ENCODE measurements at regions not wholly inside any gene's neighbourhood (a gene's known extent, or its start where the extent isn't known, plus 50 kb on each side); places are given as distances from the start of the nearest gene placed in this dataset.

DNA sequence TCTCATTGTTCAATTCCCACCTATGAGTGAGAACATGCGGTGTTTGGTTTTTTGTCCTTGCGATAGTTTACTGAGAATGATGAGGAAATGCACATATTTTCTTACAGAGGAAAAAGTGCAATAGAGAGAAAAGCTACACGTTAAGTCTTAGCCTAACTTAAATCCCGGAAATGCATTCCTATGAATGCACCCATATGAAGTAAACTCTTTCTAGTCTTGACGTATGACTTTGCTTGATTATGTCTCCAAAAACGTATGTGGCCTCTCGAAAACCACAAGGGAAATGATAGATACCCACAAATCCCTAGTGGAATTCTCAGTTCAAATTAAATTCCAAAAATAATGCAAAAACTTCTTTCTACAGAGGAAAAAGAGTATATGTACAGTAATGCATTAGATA lies 90.7 kb upstream of the SASH1 start:
- DNase-seq (ENCODE audit: extremely low read depth, insufficient read length) = no peak

GRCh38 chr6:148257810-148258209 lies 84.8 kb upstream of the SASH1 start:
- DNase-seq (ENCODE audit: extremely low read depth, insufficient read length) = no peak
- Histone ChIP-seq H3K4me3 (replicated peaks; ENCODE audit: low read depth, low read length) (no peak overlapping the region), H3K27me3 (replicated peaks; ENCODE audit: control insufficient read depth, insufficient read depth, low read length) (peaks cover 1% of the 10 kb centered on the region; the same call in 1 of the 2 replicates), H3K36me3 (ENCODE audit: control insufficient read depth, insufficient read depth, low read length) (no peaks in the 10 kb centered on the region)
- no peak for TF ChIP-seq CTCF (IDR thresholded peaks at IDR 0.05; ENCODE audit: insufficient read depth, low read length, poor library complexity, severe bottlenecking)

More for the DNA sequence above, 90.7 kb upstream of the SASH1 start:
- no peak for TF ChIP-seq CTCF (IDR thresholded peaks at IDR 0.05; ENCODE audit: insufficient read depth, low read length, poor library complexity, severe bottlenecking)
- H3K27me3 ChIP-seq (replicated peaks; ENCODE audit: control insufficient read depth, insufficient read depth, low read length) = peaks cover 1% of the 10 kb centered on the region
- H3K36me3 ChIP-seq (ENCODE audit: control insufficient read depth, insufficient read depth, low read length) = no peaks in the 10 kb centered on the region
- no peak overlapping the region for H3K4me3 ChIP-seq (replicated peaks; ENCODE audit: low read depth, low read length)

DNA sequence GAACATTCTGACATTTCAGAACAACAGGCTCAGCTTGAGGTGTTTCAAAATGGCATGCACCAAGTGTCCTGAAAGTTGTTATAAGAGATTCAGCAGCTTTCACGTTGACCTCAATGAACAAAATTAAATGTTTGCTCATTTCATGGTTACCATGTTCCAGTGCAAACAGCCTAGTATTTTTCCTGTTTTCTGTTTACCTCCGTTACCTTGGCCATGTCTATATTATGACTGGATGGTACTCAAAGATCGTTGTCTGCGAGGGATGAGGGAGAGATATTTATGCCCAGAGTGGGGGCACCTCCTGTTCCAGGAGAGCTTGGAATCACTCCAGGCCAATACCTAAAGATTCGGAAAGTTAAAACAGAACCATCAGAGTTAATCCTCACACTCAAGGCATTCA lies 83.8 kb upstream of the SASH1 start:
- Histone ChIP-seq H3K4me3 (replicated peaks; ENCODE audit: low read depth, low read length) (no peak overlapping the region), H3K27me3 (replicated peaks; ENCODE audit: control insufficient read depth, insufficient read depth, low read length) (peaks cover 1% of the 10 kb centered on the region; the same call in 1 of the 2 replicates), H3K36me3 (ENCODE audit: control insufficient read depth, insufficient read depth, low read length) (no peaks in the 10 kb centered on the region)
- no peak for TF ChIP-seq CTCF (IDR thresholded peaks at IDR 0.05; ENCODE audit: insufficient read depth, low read length, poor library complexity, severe bottlenecking)
- no peak for DNase-seq (ENCODE audit: extremely low read depth, insufficient read length)

- no peaks in the 10 kb centered on the region; the same call in 1 of the 2 replicates for H3K27me3 ChIP-seq (replicated peaks; ENCODE audit: control insufficient read depth, insufficient read depth, low read length)
- DNase-seq (ENCODE audit: extremely low read depth, insufficient read length) = no peak
- H3K4me3 ChIP-seq (replicated peaks; ENCODE audit: low read depth, low read length) = no peak overlapping the region
- no peak for TF ChIP-seq CTCF (IDR thresholded peaks at IDR 0.05; ENCODE audit: insufficient read depth, low read length, poor library complexity, severe bottlenecking)
- no peaks in the 10 kb centered on the region for H3K36me3 ChIP-seq (ENCODE audit: control insufficient read depth, insufficient read depth, low read length)
Observed at GRCh38 chr6:148261470-148261869, 81.2 kb upstream of the SASH1 start.

GRCh38 chr6:148263010-148263409 lies 79.6 kb upstream of the SASH1 start:
- Histone ChIP-seq H3K36me3 (ENCODE audit: control insufficient read depth, insufficient read depth, low read length) (no peaks in the 10 kb centered on the region), H3K4me3 (replicated peaks; ENCODE audit: low read depth, low read length) (no peak overlapping the region), H3K27me3 (replicated peaks; ENCODE audit: control insufficient read depth, insufficient read depth, low read length) (no peaks in the 10 kb centered on the region; the same call in 1 of the 2 replicates)
- no peak for TF ChIP-seq CTCF (IDR thresholded peaks at IDR 0.05; ENCODE audit: insufficient read depth, low read length, poor library complexity, severe bottlenecking)
- DNase-seq (ENCODE audit: extremely low read depth, insufficient read length) = no peak

DNA sequence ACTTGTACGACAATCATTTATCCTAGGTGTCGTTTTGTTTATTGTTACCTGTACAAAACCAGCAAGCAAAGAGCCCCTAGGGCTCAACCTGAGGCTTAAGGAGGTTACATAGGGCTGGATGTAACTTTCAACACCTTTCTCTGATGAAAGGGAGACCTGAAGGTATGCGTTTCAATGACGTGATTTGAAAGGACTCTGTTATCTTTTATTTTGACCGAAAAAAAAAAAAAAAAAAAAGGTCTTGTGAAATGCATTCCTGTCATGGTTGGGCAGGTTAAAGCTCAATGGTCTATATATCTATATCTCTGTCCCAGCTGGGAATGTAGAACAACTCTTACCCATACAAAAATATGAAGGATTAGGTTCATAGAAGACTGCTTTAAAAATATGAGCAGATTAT lies 78.7 kb upstream of the SASH1 start:
- Histone ChIP-seq H3K4me3 (replicated peaks; ENCODE audit: low read depth, low read length) (no peak overlapping the region), H3K36me3 (ENCODE audit: control insufficient read depth, insufficient read depth, low read length) (no peaks in the 10 kb centered on the region), H3K27me3 (replicated peaks; ENCODE audit: control insufficient read depth, insufficient read depth, low read length) (no peaks in the 10 kb centered on the region; the same call in 1 of the 2 replicates)
- DNase-seq (ENCODE audit: extremely low read depth, insufficient read length) = no peak
- no peak for TF ChIP-seq CTCF (IDR thresholded peaks at IDR 0.05; ENCODE audit: insufficient read depth, low read length, poor library complexity, severe bottlenecking)

All from GM06990 (cell line).